Body of pancreas (tissue), 4 donors: ENCODE measurements at regions not wholly inside any gene's neighbourhood (a gene's known extent, or its start where the extent isn't known, plus 50 kb on each side); places are given as distances from the start of the nearest gene placed in this dataset.
A peak's percentile ranks its signal among the peaks of the same experiment; 100 is the strongest.

Experiments used
- ATAC-seq: fragments of 150-250 bp; one replicate; pipeline ENCODE4 v1.9.1; 2016
- DNase-seq, 4 donors: peaks; one replicate each; pipeline ENCODE4 v3.0.0-alpha.2; 2019
- H3K27ac ChIP-seq, 4 donors: fragments of 200-600 bp; sonication (generic); 1 replicate in 3 of 4; 2 replicates in 1 of 4; pipeline versions ENCODE4 v1.5.1 to v1.6.1; 2016 to 2019; ENCODE audit warnings: mild to moderate bottlenecking in 1 of 4, mixed read lengths in 1 of 4, moderate library complexity in 1 of 4
- H3K27me3 ChIP-seq, 2 donors: fragments of 200-600 bp; sonication (generic); one replicate each; pipeline ENCODE4 v1.6.0; 2016; ENCODE audit warnings: mild to moderate bottlenecking in 1 of 2
- H3K36me3 ChIP-seq, 2 donors: fragments of 200-600 bp; sonication (generic); replicated peaks in 1 of 2; 2 replicates each; pipeline ENCODE4 v1.5.1; 2016; ENCODE audit warnings: low read depth in 2 of 2; ENCODE audit not compliant: insufficient read depth in 1 of 2
- H3K4me1 ChIP-seq: fragments of 200-600 bp; sonication (generic); one replicate; pipeline ENCODE4 v1.6.0; 2016
- H3K4me3 ChIP-seq, 2 donors: fragments of 200-600 bp; sonication (generic); 1 replicate in 1 of 2; 2 replicates in 1 of 2; pipeline ENCODE4 v1.5.1; 2016 to 2019
- H3K9me3 ChIP-seq, 3 donors: fragments of 200-600 bp; sonication (generic); 1 replicate in 2 of 3; 2 replicates in 1 of 3; pipeline ENCODE4 v1.5.1; 2016
- CTCF ChIP-seq, 7 experiments: fragments of 450-650 bp in 4 of 7; fragments of 200-600 bp in 3 of 7; sonication (generic) in 3 of 7; IDR thresholded peaks; one replicate each; pipeline ENCODE4 v1.5.1; 2016 to 2019; ENCODE audit warnings: antibody characterized with exemption in 7 of 7
- POLR2A ChIP-seq, 3 donors: fragments of 450-650 bp; IDR thresholded peaks; one replicate each; pipeline ENCODE4 v1.6.1; 2016; ENCODE audit warnings: antibody characterized with exemption in 3 of 3, mild to moderate bottlenecking in 2 of 3
- WGBS, 2 donors: methylation state at CpG; one replicate each; pipeline ENCODE4 v1.1.5; 2017; 5-methylcytosine and 5-hydroxymethylcytosine counted together
- intact Hi-C: fragments of 100-400 bp; cut with DNase I; formaldehyde crosslinking; loops from one replicate; pipeline ENCODE4 v1.15.1; 2023

- peak; percentile 31 for ATAC-seq
- Histone ChIP-seq H3K27ac (peak overlapping the region; percentile 53 to 83 (median 74)), H3K9me3 (no peaks in the 10 kb centered on the region), H3K4me3 (no peak overlapping the region), H3K36me3 (no peaks in the 10 kb centered on the region), H3K27me3 (no peaks in the 10 kb centered on the region), H3K4me1 (peaks cover 35% of the 10 kb centered on the region)
- 31 to 32% methylated on average over 10 of the region's 10 CpGs for WGBS, 2 donors
- intact Hi-C loops: no loop called here
- TF ChIP-seq CTCF (IDR thresholded peaks at IDR 0.05) (no peak), POLR2A (IDR thresholded peaks at IDR 0.05) (no peak)
- no peak for DNase-seq
These were observed 338.1 kb downstream of the RFC3 start for GRCh38 chr13:34155931-34156607.

- peaks cover 35% of the 10 kb centered on the region for H3K4me1 ChIP-seq
- H3K9me3 ChIP-seq: no peaks in the 10 kb centered on the region
- WGBS, 2 donors: 11 to 15% methylated on average over 12 of the region's 12 CpGs
- peak overlapping the region; percentile 53 to 83 (median 74) for H3K27ac ChIP-seq
- ATAC-seq (peak; percentile 99), DNase-seq (peak; percentile 79 to 94 (median 88))
- peak in 2 of 3 donors; percentile 53 to 69 for TF ChIP-seq POLR2A (IDR thresholded peaks at IDR 0.05)
- TF ChIP-seq CTCF (IDR thresholded peaks at IDR 0.05): no peak
- H3K27me3 ChIP-seq: no peaks in the 10 kb centered on the region
- no peak overlapping the region for H3K4me3 ChIP-seq
- no peaks in the 10 kb centered on the region for H3K36me3 ChIP-seq
- intact Hi-C loops: no loop called here
These were observed 339.0 kb downstream of the RFC3 start for GRCh38 chr13:34156841-34157365.

GRCh38 chr13:34159946-34160345 lies 342.0 kb downstream of the RFC3 start:
- 91% methylated on average over 3 of the region's 3 CpGs for WGBS, 2 donors
- H3K36me3 ChIP-seq: no peaks in the 10 kb centered on the region
- TF ChIP-seq POLR2A (IDR thresholded peaks at IDR 0.05): no peak
- TF ChIP-seq CTCF (IDR thresholded peaks at IDR 0.05): no peak
- no peaks in the 10 kb centered on the region for H3K9me3 ChIP-seq
- no peak overlapping the region for H3K27ac ChIP-seq
- H3K27me3 ChIP-seq: no peaks in the 10 kb centered on the region
- DNase-seq (no peak), ATAC-seq (no peak)
- peaks cover 40% of the 10 kb centered on the region for H3K4me1 ChIP-seq
- intact Hi-C loops: no loop called here
- no peak overlapping the region for H3K4me3 ChIP-seq

- Histone ChIP-seq H3K27me3 (no peaks in the 10 kb centered on the region), H3K36me3 (no peaks in the 10 kb centered on the region), H3K4me3 (no peak overlapping the region), H3K4me1 (peaks cover 39% of the 10 kb centered on the region), H3K27ac (peak overlapping the region; percentile 45 to 74 (median 57)), H3K9me3 (no peaks in the 10 kb centered on the region)
- WGBS, 2 donors: 10 to 15% methylated on average over 5 of the region's 5 CpGs
- intact Hi-C loops: no loop called here
- DNase-seq (no peak), ATAC-seq (no peak)
- no peak for TF ChIP-seq CTCF (IDR thresholded peaks at IDR 0.05)
- no peak for TF ChIP-seq POLR2A (IDR thresholded peaks at IDR 0.05)
These were observed 344.1 kb downstream of the RFC3 start for GRCh38 chr13:34161931-34162543.
